ENCODE measurements at regions not wholly inside any gene's neighbourhood (a gene's known extent, or its start where the extent isn't known, plus 50 kb on each side); places are given as distances from the start of the nearest gene placed in this dataset.

DNA sequence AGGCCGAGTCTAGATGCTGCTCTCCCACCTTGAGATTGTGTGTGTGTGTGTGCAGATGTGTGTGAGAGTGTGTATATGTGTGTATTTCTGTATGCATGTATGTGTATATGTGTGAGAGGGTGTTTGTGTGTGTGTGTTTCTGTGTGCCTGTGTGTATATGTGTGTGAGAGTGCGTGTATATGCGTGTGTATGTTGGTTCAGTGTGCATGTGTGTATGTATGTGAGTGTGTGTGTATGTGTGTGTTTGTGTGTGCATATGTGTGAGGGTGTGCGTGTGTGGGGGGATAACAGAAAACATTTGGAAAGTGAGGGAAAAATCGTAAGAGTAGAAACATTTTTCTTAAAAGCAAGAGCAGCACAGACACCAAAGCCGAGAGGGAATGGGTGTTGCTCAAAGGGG is 309.1 kb downstream of the NDUFA10 start:
- no peak overlapping the region for H3K4me2 ChIP-seq
- H3K27me3 ChIP-seq (ENCODE audit: insufficient read depth) = no peaks in the 10 kb centered on the region
- H4K20me1 ChIP-seq (replicated peaks; ENCODE audit: insufficient read depth) = no peaks in the 10 kb centered on the region
- no peak for TF ChIP-seq NANOG (IDR thresholded peaks at IDR 0.05; ENCODE audit: borderline replicate concordance)
- TF ChIP-seq, protein P1, sequence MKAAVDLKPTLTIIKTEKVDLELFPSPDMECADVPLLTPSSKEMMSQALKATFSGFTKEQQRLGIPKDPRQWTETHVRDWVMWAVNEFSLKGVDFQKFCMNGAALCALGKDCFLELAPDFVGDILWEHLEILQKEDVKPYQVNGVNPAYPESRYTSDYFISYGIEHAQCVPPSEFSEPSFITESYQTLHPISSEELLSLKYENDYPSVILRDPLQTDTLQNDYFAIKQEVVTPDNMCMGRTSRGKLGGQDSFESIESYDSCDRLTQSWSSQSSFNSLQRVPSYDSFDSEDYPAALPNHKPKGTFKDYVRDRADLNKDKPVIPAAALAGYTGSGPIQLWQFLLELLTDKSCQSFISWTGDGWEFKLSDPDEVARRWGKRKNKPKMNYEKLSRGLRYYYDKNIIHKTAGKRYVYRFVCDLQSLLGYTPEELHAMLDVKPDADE (IDR thresholded peaks at IDR 0.05) = no peak
- no peak for TF ChIP-seq STAT1 (IDR thresholded peaks at IDR 0.05; ENCODE audit: unreplicated experiment)
- TF ChIP-seq EZH2 (IDR thresholded peaks at IDR 0.05; ENCODE audit: low read depth, unreplicated experiment) = no peak
- TF ChIP-seq JUNB (IDR thresholded peaks at IDR 0.05; ENCODE audit: unreplicated experiment) = no peak
- TF ChIP-seq CREB1 (CRISPR knock-in tag; IDR thresholded peaks at IDR 0.05; ENCODE audit: low read depth) = no peak
- TF ChIP-seq, protein P2, sequence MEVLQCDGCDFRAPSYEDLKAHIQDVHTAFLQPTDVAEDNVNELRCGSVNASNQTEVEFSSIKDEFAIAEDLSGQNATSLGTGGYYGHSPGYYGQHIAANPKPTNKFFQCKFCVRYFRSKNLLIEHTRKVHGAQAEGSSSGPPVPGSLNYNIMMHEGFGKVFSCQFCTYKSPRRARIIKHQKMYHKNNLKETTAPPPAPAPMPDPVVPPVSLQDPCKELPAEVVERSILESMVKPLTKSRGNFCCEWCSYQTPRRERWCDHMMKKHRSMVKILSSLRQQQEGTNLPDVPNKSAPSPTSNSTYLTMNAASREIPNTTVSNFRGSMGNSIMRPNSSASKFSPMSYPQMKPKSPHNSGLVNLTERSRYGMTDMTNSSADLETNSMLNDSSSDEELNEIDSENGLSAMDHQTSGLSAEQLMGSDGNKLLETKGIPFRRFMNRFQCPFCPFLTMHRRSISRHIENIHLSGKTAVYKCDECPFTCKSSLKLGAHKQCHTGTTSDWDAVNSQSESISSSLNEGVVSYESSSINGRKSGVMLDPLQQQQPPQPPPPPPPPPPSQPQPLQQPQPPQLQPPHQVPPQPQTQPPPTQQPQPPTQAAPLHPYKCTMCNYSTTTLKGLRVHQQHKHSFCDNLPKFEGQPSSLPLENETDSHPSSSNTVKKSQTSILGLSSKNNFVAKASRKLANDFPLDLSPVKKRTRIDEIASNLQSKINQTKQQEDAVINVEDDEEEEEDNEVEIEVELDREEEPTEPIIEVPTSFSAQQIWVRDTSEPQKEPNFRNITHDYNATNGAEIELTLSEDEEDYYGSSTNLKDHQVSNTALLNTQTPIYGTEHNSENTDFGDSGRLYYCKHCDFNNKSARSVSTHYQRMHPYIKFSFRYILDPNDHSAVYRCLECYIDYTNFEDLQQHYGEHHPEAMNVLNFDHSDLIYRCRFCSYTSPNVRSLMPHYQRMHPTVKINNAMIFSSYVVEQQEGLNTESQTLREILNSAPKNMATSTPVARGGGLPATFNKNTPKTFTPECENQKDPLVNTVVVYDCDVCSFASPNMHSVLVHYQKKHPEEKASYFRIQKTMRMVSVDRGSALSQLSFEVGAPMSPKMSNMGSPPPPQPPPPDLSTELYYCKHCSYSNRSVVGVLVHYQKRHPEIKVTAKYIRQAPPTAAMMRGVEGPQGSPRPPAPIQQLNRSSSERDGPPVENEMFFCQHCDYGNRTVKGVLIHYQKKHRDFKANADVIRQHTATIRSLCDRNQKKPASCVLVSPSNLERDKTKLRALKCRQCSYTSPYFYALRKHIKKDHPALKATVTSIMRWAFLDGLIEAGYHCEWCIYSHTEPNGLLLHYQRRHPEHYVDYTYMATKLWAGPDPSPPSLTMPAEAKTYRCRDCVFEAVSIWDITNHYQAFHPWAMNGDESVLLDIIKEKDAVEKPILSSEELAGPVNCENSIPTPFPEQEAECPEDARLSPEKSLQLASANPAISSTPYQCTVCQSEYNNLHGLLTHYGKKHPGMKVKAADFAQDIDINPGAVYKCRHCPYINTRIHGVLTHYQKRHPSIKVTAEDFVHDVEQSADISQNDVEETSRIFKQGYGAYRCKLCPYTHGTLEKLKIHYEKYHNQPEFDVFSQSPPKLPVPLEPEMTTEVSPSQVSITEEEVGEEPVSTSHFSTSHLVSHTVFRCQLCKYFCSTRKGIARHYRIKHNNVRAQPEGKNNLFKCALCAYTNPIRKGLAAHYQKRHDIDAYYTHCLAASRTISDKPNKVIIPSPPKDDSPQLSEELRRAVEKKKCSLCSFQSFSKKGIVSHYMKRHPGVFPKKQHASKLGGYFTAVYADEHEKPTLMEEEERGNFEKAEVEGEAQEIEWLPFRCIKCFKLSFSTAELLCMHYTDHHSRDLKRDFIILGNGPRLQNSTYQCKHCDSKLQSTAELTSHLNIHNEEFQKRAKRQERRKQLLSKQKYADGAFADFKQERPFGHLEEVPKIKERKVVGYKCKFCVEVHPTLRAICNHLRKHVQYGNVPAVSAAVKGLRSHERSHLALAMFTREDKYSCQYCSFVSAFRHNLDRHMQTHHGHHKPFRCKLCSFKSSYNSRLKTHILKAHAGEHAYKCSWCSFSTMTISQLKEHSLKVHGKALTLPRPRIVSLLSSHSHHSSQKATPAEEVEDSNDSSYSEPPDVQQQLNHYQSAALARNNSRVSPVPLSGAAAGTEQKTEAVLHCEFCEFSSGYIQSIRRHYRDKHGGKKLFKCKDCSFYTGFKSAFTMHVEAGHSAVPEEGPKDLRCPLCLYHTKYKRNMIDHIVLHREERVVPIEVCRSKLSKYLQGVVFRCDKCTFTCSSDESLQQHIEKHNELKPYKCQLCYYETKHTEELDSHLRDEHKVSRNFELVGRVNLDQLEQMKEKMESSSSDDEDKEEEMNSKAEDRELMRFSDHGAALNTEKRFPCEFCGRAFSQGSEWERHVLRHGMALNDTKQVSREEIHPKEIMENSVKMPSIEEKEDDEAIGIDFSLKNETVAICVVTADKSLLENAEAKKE (CRISPR knock-in tag; IDR thresholded peaks at IDR 0.05) = no peak
- Mint-ChIP-seq H3K36me3 (ENCODE audit: low read depth) (peaks cover 18% of the 10 kb centered on the region), H3K27me3 (ENCODE audit: insufficient read depth, low read depth, poor library complexity) (peaks cover 10% of the 10 kb centered on the region), H3K4me1 (no peaks in the 10 kb centered on the region; the same call in 2 of the 3 replicates), H3K27ac (no peak overlapping the region), H3K9me3 (peaks cover 33% of the 10 kb centered on the region), H3K4me3 (no peak overlapping the region)
- H3K9me2 ChIP-seq (ENCODE audit: insufficient read depth) = peaks cover 3% of the 10 kb centered on the region; the same call in 1 of the 2 replicates
- no peak overlapping the region for H3K4me3 ChIP-seq
- DNase-seq (ENCODE audit: low spot score) (no peak), ATAC-seq (no peak)
- H2AFZ ChIP-seq = no peak overlapping the region
- H3K36me3 ChIP-seq (ENCODE audit: insufficient read depth) = no peaks in the 10 kb centered on the region
- H3K4me1 ChIP-seq (ENCODE audit: insufficient read depth) = no peaks in the 10 kb centered on the region
- no peak overlapping the region for H3K27ac ChIP-seq (ENCODE audit: low read depth)
- H3K79me2 ChIP-seq (replicated peaks; ENCODE audit: insufficient read depth) = no peaks in the 10 kb centered on the region
- H3F3A ChIP-seq (replicated peaks; ENCODE audit: low read depth) = no peaks in the 10 kb centered on the region
